GM23338 (cell line): ENCODE measurements at regions not wholly inside any gene's neighbourhood (a gene's known extent, or its start where the extent isn't known, plus 50 kb on each side); places are given as distances from the start of the nearest gene placed in this dataset.

Experiments
- ATAC-seq: fragments of 200-7000 bp; cut with Tn5 transposase; 3 replicates; pipeline ENCODE4 v1.9.1; 2020
- DNase-seq: peaks from one replicate; pipeline ENCODE4 v3.0.0-alpha.2; 2015; ENCODE audit warnings: low spot score
- H2AFZ ChIP-seq: fragments of 200-600 bp; sonication (generic); 2 replicates; pipeline ENCODE4 v1.8.0; 2016; ENCODE audit warnings: antibody characterized with exemption, mild to moderate bottlenecking, moderate library complexity
- H3F3A ChIP-seq: fragments of 200-600 bp; sonication (generic); replicated peaks from 2 replicates; pipeline ENCODE4 v1.8.0; 2017; ENCODE audit warnings: antibody characterized with exemption, mixed run types, low read depth
- H3K27ac ChIP-seq: fragments of 200-600 bp; sonication (generic); 2 replicates; pipeline ENCODE4 v1.6.1; 2016; ENCODE audit warnings: low read depth
- H3K27me3 ChIP-seq: fragments of 200-600 bp; sonication (generic); 2 replicates; pipeline ENCODE4 v1.8.0; 2016; ENCODE audit warnings: mild to moderate bottlenecking, mixed run types, moderate library complexity; ENCODE audit not compliant: insufficient read depth
- H3K36me3 ChIP-seq: fragments of 200-600 bp; sonication (generic); 2 replicates; pipeline ENCODE4 v1.8.0; 2016; ENCODE audit warnings: mild to moderate bottlenecking; ENCODE audit not compliant: insufficient read depth
- H3K4me1 ChIP-seq: fragments of 200-600 bp; sonication (generic); 2 replicates; pipeline ENCODE4 v1.8.0; 2016; ENCODE audit warnings: mild to moderate bottlenecking, moderate library complexity; ENCODE audit not compliant: insufficient read depth
- H3K4me2 ChIP-seq: fragments of 200-600 bp; sonication (generic); 2 replicates; pipeline ENCODE4 v1.7.1; 2017; ENCODE audit warnings: mixed run types
- H3K4me3 ChIP-seq: fragments of 200-600 bp; sonication (generic); 2 replicates; pipeline ENCODE4 v1.6.1; 2016; ENCODE audit warnings: mixed run types
- H3K79me2 ChIP-seq: fragments of 200-600 bp; sonication (generic); replicated peaks from 2 replicates; pipeline ENCODE4 v1.8.0; 2017; ENCODE audit warnings: mild to moderate bottlenecking; ENCODE audit not compliant: insufficient read depth
- H3K9me2 ChIP-seq: fragments of 200-600 bp; sonication (generic); 2 replicates; pipeline ENCODE4 v1.8.0; 2017; ENCODE audit not compliant: insufficient read depth
- H4K20me1 ChIP-seq: fragments of 200-600 bp; sonication (generic); replicated peaks from 2 replicates; pipeline ENCODE4 v1.8.0; 2017; ENCODE audit warnings: mild to moderate bottlenecking; ENCODE audit not compliant: insufficient read depth
- H3K27ac Mint-ChIP-seq: 2 replicates; pipeline ENCODE4 v1.8.0; 2020; ENCODE audit warnings: inconsistent platforms, mild to moderate bottlenecking, moderate library complexity, mixed read lengths
- H3K27me3 Mint-ChIP-seq: 3 replicates; pipeline ENCODE4 v1.8.0; 2022; ENCODE audit warnings: low read depth, mild to moderate bottlenecking, moderate library complexity, mixed read lengths, inconsistent platforms; ENCODE audit not compliant: insufficient read depth, poor library complexity
- H3K36me3 Mint-ChIP-seq: 3 replicates; pipeline ENCODE4 v1.8.0; 2021; ENCODE audit warnings: low read depth, mild to moderate bottlenecking, inconsistent platforms, moderate library complexity, mixed read lengths
- H3K4me1 Mint-ChIP-seq: 3 replicates; pipeline ENCODE4 v1.8.0; 2020; ENCODE audit warnings: mild to moderate bottlenecking, inconsistent platforms, mixed read lengths
- H3K4me3 Mint-ChIP-seq: 3 replicates; pipeline ENCODE4 v1.8.0; 2021; ENCODE audit warnings: moderate library complexity, mild to moderate bottlenecking, inconsistent platforms, mixed read lengths
- H3K9me3 Mint-ChIP-seq: 3 replicates; pipeline ENCODE4 v1.8.0; 2020; ENCODE audit warnings: moderate library complexity, mild to moderate bottlenecking, inconsistent platforms, mixed read lengths
- CREB1 ChIP-seq: fragments of 250-450 bp; sonication (Bioruptor Pico); IDR thresholded peaks from 2 replicates; pipeline ENCODE4 v1.5.0; 2020; ENCODE audit warnings: low read depth, mild to moderate bottlenecking, moderate library complexity
- EZH2 ChIP-seq: fragments of 200-600 bp; sonication (generic); IDR thresholded peaks from one replicate; pipeline ENCODE4 v1.8.0; 2017; ENCODE audit warnings: antibody characterized with exemption, mild to moderate bottlenecking, low read depth; ENCODE audit not compliant: unreplicated experiment
- EZH2phosphoT487 ChIP-seq: fragments of 200-600 bp; sonication (generic); IDR thresholded peaks from one replicate; pipeline ENCODE4 v1.8.1; 2018; ENCODE audit warnings: antibody characterized with exemption; ENCODE audit not compliant: unreplicated experiment
- JUNB ChIP-seq: IDR thresholded peaks from one replicate; pipeline ENCODE4 v1.6.1; 2016; ENCODE audit warnings: antibody characterized with exemption; ENCODE audit not compliant: unreplicated experiment
- NANOG ChIP-seq: IDR thresholded peaks from 2 replicates; pipeline ENCODE4 v1.6.1; 2016; ENCODE audit warnings: antibody characterized with exemption, borderline replicate concordance
- POLR2AphosphoS5 ChIP-seq: IDR thresholded peaks from 2 replicates; pipeline ENCODE4 v1.6.1; 2016; ENCODE audit warnings: antibody characterized with exemption, low read depth
- STAT1 ChIP-seq: IDR thresholded peaks from one replicate; pipeline ENCODE4 v1.6.1; 2016; ENCODE audit warnings: antibody characterized with exemption; ENCODE audit not compliant: unreplicated experiment
- ZNF114 ChIP-seq: fragments of 250-450 bp; sonication (Bioruptor Pico); IDR thresholded peaks from 2 replicates; pipeline ENCODE4 v1.5.0; 2020; ENCODE audit warnings: mild to moderate bottlenecking, moderate library complexity
- ZNF331 ChIP-seq: fragments of 250-450 bp; sonication (Bioruptor Pico); IDR thresholded peaks from 2 replicates; pipeline ENCODE4 v1.5.0; 2020; ENCODE audit warnings: low read depth, mild to moderate bottlenecking, moderate library complexity
- TF ChIP-seq, protein P1 (sequence below), 2 experiments: fragments of 200-600 bp in 1 of 2; sonication (generic) in 1 of 2; conservative IDR thresholded peaks; 2 replicates each; pipeline versions ENCODE4 v1.5.1 to v1.6.1; 2016 to 2017; ENCODE audit warnings: antibody characterized with exemption in 2 of 2, low read depth in 2 of 2, mild to moderate bottlenecking in 2 of 2, moderate library complexity in 1 of 2
- TF ChIP-seq, protein P2 (sequence below): IDR thresholded peaks from 2 replicates; pipeline ENCODE4 v1.6.1; 2016; ENCODE audit warnings: antibody characterized with exemption
- TF ChIP-seq, protein P3 (sequence below): IDR thresholded peaks from one replicate; pipeline ENCODE4 v1.6.1; 2018; ENCODE audit warnings: antibody characterized with exemption; ENCODE audit not compliant: unreplicated experiment
- TF ChIP-seq, protein P4 (sequence below): fragments of 250-450 bp; sonication (Bioruptor Pico); IDR thresholded peaks from 2 replicates; pipeline ENCODE4 v1.5.0; 2020; ENCODE audit warnings: mild to moderate bottlenecking, moderate library complexity

DNA sequence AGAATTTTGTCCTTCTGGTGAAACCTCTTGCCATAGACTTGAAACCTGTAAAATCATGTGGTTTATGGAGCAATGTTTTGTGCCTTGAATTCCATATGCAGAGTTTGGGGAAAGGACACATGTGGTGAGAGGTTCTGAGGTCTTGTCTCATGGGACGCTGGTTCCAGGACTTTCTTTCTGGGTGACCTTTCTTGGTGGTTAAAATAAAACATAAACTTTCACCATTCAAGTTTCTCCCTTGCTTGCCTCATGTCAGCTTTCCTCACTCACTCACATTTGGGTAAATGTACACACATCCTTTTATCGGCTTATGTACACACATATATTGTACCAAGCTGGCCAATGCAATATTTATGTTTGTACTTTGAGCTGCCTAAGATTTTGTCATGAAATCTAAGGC lies 144.9 kb upstream of the CELF2 start:
- DNase-seq (no peak), ATAC-seq (no peak)
- H3K36me3 ChIP-seq: no peaks in the 10 kb centered on the region
- Mint-ChIP-seq H3K4me3 (no peak overlapping the region), H3K4me1 (peaks cover 19% of the 10 kb centered on the region), H3K36me3 (no peaks in the 10 kb centered on the region), H3K9me3 (no peaks in the 10 kb centered on the region), H3K27ac (no peak overlapping the region), H3K27me3 (peaks cover 4% of the 10 kb centered on the region)
- H3K4me1 ChIP-seq: no peaks in the 10 kb centered on the region
- H3K79me2 ChIP-seq: no peaks in the 10 kb centered on the region
- no peaks in the 10 kb centered on the region for H3K27me3 ChIP-seq
- no peak overlapping the region for H2AFZ ChIP-seq
- H3K4me3 ChIP-seq: no peak overlapping the region
- 0 out of 2 replicates have a peak, but pooled peaks cover 4% of the 10 kb centered on the region for H3K9me2 ChIP-seq
- TF ChIP-seq STAT1 (no peak), EZH2phosphoT487 (no peak), ZNF114 (no peak), NANOG (no peak), ZNF331 (CRISPR knock-in tag) (no peak), EZH2 (no peak), JUNB (no peak), POLR2AphosphoS5 (no peak), CREB1 (CRISPR knock-in tag) (no peak)
- TF ChIP-seq, protein P1, sequence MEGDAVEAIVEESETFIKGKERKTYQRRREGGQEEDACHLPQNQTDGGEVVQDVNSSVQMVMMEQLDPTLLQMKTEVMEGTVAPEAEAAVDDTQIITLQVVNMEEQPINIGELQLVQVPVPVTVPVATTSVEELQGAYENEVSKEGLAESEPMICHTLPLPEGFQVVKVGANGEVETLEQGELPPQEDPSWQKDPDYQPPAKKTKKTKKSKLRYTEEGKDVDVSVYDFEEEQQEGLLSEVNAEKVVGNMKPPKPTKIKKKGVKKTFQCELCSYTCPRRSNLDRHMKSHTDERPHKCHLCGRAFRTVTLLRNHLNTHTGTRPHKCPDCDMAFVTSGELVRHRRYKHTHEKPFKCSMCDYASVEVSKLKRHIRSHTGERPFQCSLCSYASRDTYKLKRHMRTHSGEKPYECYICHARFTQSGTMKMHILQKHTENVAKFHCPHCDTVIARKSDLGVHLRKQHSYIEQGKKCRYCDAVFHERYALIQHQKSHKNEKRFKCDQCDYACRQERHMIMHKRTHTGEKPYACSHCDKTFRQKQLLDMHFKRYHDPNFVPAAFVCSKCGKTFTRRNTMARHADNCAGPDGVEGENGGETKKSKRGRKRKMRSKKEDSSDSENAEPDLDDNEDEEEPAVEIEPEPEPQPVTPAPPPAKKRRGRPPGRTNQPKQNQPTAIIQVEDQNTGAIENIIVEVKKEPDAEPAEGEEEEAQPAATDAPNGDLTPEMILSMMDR (conservative IDR thresholded peaks at IDR 0.05; ENCODE audit: low read depth in 2 of 2): no peak
- TF ChIP-seq, protein P2, sequence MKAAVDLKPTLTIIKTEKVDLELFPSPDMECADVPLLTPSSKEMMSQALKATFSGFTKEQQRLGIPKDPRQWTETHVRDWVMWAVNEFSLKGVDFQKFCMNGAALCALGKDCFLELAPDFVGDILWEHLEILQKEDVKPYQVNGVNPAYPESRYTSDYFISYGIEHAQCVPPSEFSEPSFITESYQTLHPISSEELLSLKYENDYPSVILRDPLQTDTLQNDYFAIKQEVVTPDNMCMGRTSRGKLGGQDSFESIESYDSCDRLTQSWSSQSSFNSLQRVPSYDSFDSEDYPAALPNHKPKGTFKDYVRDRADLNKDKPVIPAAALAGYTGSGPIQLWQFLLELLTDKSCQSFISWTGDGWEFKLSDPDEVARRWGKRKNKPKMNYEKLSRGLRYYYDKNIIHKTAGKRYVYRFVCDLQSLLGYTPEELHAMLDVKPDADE: no peak
- TF ChIP-seq, protein P3, sequence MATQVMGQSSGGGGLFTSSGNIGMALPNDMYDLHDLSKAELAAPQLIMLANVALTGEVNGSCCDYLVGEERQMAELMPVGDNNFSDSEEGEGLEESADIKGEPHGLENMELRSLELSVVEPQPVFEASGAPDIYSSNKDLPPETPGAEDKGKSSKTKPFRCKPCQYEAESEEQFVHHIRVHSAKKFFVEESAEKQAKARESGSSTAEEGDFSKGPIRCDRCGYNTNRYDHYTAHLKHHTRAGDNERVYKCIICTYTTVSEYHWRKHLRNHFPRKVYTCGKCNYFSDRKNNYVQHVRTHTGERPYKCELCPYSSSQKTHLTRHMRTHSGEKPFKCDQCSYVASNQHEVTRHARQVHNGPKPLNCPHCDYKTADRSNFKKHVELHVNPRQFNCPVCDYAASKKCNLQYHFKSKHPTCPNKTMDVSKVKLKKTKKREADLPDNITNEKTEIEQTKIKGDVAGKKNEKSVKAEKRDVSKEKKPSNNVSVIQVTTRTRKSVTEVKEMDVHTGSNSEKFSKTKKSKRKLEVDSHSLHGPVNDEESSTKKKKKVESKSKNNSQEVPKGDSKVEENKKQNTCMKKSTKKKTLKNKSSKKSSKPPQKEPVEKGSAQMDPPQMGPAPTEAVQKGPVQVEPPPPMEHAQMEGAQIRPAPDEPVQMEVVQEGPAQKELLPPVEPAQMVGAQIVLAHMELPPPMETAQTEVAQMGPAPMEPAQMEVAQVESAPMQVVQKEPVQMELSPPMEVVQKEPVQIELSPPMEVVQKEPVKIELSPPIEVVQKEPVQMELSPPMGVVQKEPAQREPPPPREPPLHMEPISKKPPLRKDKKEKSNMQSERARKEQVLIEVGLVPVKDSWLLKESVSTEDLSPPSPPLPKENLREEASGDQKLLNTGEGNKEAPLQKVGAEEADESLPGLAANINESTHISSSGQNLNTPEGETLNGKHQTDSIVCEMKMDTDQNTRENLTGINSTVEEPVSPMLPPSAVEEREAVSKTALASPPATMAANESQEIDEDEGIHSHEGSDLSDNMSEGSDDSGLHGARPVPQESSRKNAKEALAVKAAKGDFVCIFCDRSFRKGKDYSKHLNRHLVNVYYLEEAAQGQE: no peak
- TF ChIP-seq, protein P4, sequence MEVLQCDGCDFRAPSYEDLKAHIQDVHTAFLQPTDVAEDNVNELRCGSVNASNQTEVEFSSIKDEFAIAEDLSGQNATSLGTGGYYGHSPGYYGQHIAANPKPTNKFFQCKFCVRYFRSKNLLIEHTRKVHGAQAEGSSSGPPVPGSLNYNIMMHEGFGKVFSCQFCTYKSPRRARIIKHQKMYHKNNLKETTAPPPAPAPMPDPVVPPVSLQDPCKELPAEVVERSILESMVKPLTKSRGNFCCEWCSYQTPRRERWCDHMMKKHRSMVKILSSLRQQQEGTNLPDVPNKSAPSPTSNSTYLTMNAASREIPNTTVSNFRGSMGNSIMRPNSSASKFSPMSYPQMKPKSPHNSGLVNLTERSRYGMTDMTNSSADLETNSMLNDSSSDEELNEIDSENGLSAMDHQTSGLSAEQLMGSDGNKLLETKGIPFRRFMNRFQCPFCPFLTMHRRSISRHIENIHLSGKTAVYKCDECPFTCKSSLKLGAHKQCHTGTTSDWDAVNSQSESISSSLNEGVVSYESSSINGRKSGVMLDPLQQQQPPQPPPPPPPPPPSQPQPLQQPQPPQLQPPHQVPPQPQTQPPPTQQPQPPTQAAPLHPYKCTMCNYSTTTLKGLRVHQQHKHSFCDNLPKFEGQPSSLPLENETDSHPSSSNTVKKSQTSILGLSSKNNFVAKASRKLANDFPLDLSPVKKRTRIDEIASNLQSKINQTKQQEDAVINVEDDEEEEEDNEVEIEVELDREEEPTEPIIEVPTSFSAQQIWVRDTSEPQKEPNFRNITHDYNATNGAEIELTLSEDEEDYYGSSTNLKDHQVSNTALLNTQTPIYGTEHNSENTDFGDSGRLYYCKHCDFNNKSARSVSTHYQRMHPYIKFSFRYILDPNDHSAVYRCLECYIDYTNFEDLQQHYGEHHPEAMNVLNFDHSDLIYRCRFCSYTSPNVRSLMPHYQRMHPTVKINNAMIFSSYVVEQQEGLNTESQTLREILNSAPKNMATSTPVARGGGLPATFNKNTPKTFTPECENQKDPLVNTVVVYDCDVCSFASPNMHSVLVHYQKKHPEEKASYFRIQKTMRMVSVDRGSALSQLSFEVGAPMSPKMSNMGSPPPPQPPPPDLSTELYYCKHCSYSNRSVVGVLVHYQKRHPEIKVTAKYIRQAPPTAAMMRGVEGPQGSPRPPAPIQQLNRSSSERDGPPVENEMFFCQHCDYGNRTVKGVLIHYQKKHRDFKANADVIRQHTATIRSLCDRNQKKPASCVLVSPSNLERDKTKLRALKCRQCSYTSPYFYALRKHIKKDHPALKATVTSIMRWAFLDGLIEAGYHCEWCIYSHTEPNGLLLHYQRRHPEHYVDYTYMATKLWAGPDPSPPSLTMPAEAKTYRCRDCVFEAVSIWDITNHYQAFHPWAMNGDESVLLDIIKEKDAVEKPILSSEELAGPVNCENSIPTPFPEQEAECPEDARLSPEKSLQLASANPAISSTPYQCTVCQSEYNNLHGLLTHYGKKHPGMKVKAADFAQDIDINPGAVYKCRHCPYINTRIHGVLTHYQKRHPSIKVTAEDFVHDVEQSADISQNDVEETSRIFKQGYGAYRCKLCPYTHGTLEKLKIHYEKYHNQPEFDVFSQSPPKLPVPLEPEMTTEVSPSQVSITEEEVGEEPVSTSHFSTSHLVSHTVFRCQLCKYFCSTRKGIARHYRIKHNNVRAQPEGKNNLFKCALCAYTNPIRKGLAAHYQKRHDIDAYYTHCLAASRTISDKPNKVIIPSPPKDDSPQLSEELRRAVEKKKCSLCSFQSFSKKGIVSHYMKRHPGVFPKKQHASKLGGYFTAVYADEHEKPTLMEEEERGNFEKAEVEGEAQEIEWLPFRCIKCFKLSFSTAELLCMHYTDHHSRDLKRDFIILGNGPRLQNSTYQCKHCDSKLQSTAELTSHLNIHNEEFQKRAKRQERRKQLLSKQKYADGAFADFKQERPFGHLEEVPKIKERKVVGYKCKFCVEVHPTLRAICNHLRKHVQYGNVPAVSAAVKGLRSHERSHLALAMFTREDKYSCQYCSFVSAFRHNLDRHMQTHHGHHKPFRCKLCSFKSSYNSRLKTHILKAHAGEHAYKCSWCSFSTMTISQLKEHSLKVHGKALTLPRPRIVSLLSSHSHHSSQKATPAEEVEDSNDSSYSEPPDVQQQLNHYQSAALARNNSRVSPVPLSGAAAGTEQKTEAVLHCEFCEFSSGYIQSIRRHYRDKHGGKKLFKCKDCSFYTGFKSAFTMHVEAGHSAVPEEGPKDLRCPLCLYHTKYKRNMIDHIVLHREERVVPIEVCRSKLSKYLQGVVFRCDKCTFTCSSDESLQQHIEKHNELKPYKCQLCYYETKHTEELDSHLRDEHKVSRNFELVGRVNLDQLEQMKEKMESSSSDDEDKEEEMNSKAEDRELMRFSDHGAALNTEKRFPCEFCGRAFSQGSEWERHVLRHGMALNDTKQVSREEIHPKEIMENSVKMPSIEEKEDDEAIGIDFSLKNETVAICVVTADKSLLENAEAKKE (CRISPR knock-in tag): no peak
- no peak overlapping the region for H3K4me2 ChIP-seq
- H3F3A ChIP-seq: no peaks in the 10 kb centered on the region
- no peaks in the 10 kb centered on the region for H4K20me1 ChIP-seq
- H3K27ac ChIP-seq: no peak overlapping the region
